ENCODE measurements at regions not wholly inside any gene's neighbourhood (a gene's known extent, or its start where the extent isn't known, plus 50 kb on each side); places are given as distances from the start of the nearest gene placed in this dataset.
A peak's percentile ranks its signal among the peaks of the same experiment; 100 is the strongest.

GRCh38 chr16:54480429-54480828 lies 193.8 kb upstream of the IRX3 start:
- Histone ChIP-seq H3K36me3 (no peaks in the 10 kb centered on the region), H3K4me3 (no peak overlapping the region), H3K9me3 (no peaks in the 10 kb centered on the region), H3K27me3 (no peaks in the 10 kb centered on the region), H3K27ac (no peak overlapping the region), H3K4me1 (no peaks in the 10 kb centered on the region)
- 71% methylated on average over 5 of the region's 5 CpGs for WGBS
- TF ChIP-seq EP300 (IDR thresholded peaks at IDR 0.05) (no peak), POLR2A (IDR thresholded peaks at IDR 0.05) (no peak), POLR2AphosphoS5 (IDR thresholded peaks at IDR 0.05) (no peak), CTCF (IDR thresholded peaks at IDR 0.05) (no peak)
- DNase-seq (ENCODE audit: low spot score in 2 of 2) = no peak

GRCh38 chr16:54479546-54479945 lies 193.0 kb upstream of the IRX3 start:
- Histone ChIP-seq H3K36me3 (no peaks in the 10 kb centered on the region), H3K4me1 (peaks cover 4% of the 10 kb centered on the region), H3K27ac (no peak overlapping the region), H3K27me3 (no peaks in the 10 kb centered on the region), H3K4me3 (no peak overlapping the region), H3K9me3 (no peaks in the 10 kb centered on the region)
- WGBS = 97% methylated on average over 1 of the region's 1 CpG
- no peak for DNase-seq (ENCODE audit: low spot score in 2 of 2)
- no peak for TF ChIP-seq EP300 (IDR thresholded peaks at IDR 0.05)
- TF ChIP-seq POLR2AphosphoS5 (IDR thresholded peaks at IDR 0.05) = no peak
- TF ChIP-seq POLR2A (IDR thresholded peaks at IDR 0.05) = no peak
- no peak for TF ChIP-seq CTCF (IDR thresholded peaks at IDR 0.05)

GRCh38 chr16:54477714-54478113 lies 191.1 kb upstream of the IRX3 start:
- Histone ChIP-seq H3K9me3 (no peaks in the 10 kb centered on the region), H3K27ac (no peak overlapping the region), H3K27me3 (no peaks in the 10 kb centered on the region), H3K4me1 (peaks cover 4% of the 10 kb centered on the region), H3K4me3 (no peak overlapping the region), H3K36me3 (no peaks in the 10 kb centered on the region)
- TF ChIP-seq POLR2A (IDR thresholded peaks at IDR 0.05) (no peak), CTCF (IDR thresholded peaks at IDR 0.05) (no peak), POLR2AphosphoS5 (IDR thresholded peaks at IDR 0.05) (no peak), EP300 (IDR thresholded peaks at IDR 0.05) (no peak)
- 67% methylated on average over 6 of the region's 6 CpGs for whole genome bisulfite sequencing
- no peak for DNase-seq (ENCODE audit: low spot score in 2 of 2)

- DNase-seq (ENCODE audit: low spot score in 2 of 2) = no peak
- Histone ChIP-seq H3K27ac (no peak overlapping the region), H3K36me3 (no peaks in the 10 kb centered on the region), H3K27me3 (no peaks in the 10 kb centered on the region), H3K4me1 (peaks cover 4% of the 10 kb centered on the region), H3K4me3 (no peak overlapping the region), H3K9me3 (no peaks in the 10 kb centered on the region)
- 64% methylated on average over 5 of the region's 5 CpGs for WGBS
- TF ChIP-seq EP300 (IDR thresholded peaks at IDR 0.05) = no peak
- TF ChIP-seq POLR2AphosphoS5 (IDR thresholded peaks at IDR 0.05) = no peak
- TF ChIP-seq CTCF (IDR thresholded peaks at IDR 0.05) = no peak
- no peak for TF ChIP-seq POLR2A (IDR thresholded peaks at IDR 0.05)
These were observed 188.5 kb upstream of the IRX3 start for GRCh38 chr16:54475019-54475601.

- no peak overlapping the region for H3K4me3 ChIP-seq
- peaks cover 4% of the 10 kb centered on the region for H3K4me1 ChIP-seq
- WGBS = 64% methylated on average over 8 of the region's 8 CpGs
- TF ChIP-seq POLR2A (IDR thresholded peaks at IDR 0.05) = no peak
- TF ChIP-seq CTCF (IDR thresholded peaks at IDR 0.05) = no peak
- no peak for TF ChIP-seq EP300 (IDR thresholded peaks at IDR 0.05)
- peak in 2 of 3 donors; percentile 72 to 87 for TF ChIP-seq POLR2AphosphoS5 (IDR thresholded peaks at IDR 0.05)
- no peaks in the 10 kb centered on the region for H3K9me3 ChIP-seq
- H3K27me3 ChIP-seq = no peaks in the 10 kb centered on the region
- no peak overlapping the region for H3K27ac ChIP-seq
- no peak for DNase-seq (ENCODE audit: low spot score in 2 of 2)
- H3K36me3 ChIP-seq = no peaks in the 10 kb centered on the region
These were observed 186.8 kb upstream of the IRX3 start for GRCh38 chr16:54473226-54473993.

All from suprapubic skin (tissue), 4 donors.